Subcutaneous abdominal adipose tissue (tissue), 5 donors: ENCODE measurements at regions not wholly inside any gene's neighbourhood (a gene's known extent, or its start where the extent isn't known, plus 50 kb on each side); places are given as distances from the start of the nearest gene placed in this dataset.
"Not testable (repeated sequence)": the region's sequence is repeated elsewhere in the genome, so short reads cannot be mapped to it uniquely, and the experiment has no call there.

Experiments used
- H3K27ac ChIP-seq: one replicate; pipeline ENCODE4 v1.7.0; 2013; ENCODE audit warnings: low read depth, mild to moderate bottlenecking, inconsistent platforms, low read length, moderate library complexity
- H3K27me3 ChIP-seq, 5 donors: one replicate each; pipeline ENCODE4 v1.7.0; 2013; ENCODE audit warnings: low read length in 5 of 5, inconsistent platforms in 1 of 5; ENCODE audit not compliant: control insufficient read depth in 5 of 5, insufficient read depth in 4 of 5
- H3K36me3 ChIP-seq, 5 donors: one replicate each; pipeline ENCODE4 v1.7.0; 2013; ENCODE audit warnings: low read length in 5 of 5; ENCODE audit not compliant: control insufficient read depth in 5 of 5, insufficient read depth in 5 of 5
- H3K4me1 ChIP-seq, 5 donors: one replicate each; pipeline ENCODE4 v1.7.0; 2013; ENCODE audit warnings: low read length in 5 of 5, mild to moderate bottlenecking in 3 of 5, moderate library complexity in 1 of 5; ENCODE audit not compliant: control insufficient read depth in 5 of 5, insufficient read depth in 5 of 5
- H3K4me3 ChIP-seq, 5 donors: one replicate each; pipeline ENCODE4 v1.7.0; 2013; ENCODE audit warnings: low read length in 5 of 5, low read depth in 1 of 5
- H3K9ac ChIP-seq, 5 donors: one replicate each; pipeline ENCODE4 v1.7.0; 2013; ENCODE audit warnings: low read length in 5 of 5, mild to moderate bottlenecking in 4 of 5, moderate library complexity in 3 of 5
- H3K9me3 ChIP-seq, 5 donors: one replicate each; pipeline ENCODE4 v1.7.0; 2013; ENCODE audit warnings: low read length in 5 of 5; ENCODE audit not compliant: control insufficient read depth in 5 of 5
- donor health status: healthy.
- donor health status: healthy.
- donor health status: healthy.
- donor health status: healthy.
- donor health status: healthy.

GRCh38 chr17:53619025-53619424 lies 203.7 kb upstream of the KIF2B start:
- Histone ChIP-seq H3K27ac (no peak overlapping the region), H3K36me3 (no peaks in the 10 kb centered on the region), H3K27me3 (no peaks in the 10 kb centered on the region), H3K9ac (no peak overlapping the region), H3K9me3 (no peaks in the 10 kb centered on the region), H3K4me1 (no peaks in the 10 kb centered on the region), H3K4me3 (no peak overlapping the region)

- not testable (repeated sequence) for H3K36me3 ChIP-seq, H3K4me3 ChIP-seq, H3K9ac ChIP-seq, H3K9me3 ChIP-seq, H3K27me3 ChIP-seq, H3K27ac ChIP-seq, H3K4me1 ChIP-seq
These were observed 214.5 kb upstream of the KIF2B start for GRCh38 chr17:53608208-53608607.

DNA sequence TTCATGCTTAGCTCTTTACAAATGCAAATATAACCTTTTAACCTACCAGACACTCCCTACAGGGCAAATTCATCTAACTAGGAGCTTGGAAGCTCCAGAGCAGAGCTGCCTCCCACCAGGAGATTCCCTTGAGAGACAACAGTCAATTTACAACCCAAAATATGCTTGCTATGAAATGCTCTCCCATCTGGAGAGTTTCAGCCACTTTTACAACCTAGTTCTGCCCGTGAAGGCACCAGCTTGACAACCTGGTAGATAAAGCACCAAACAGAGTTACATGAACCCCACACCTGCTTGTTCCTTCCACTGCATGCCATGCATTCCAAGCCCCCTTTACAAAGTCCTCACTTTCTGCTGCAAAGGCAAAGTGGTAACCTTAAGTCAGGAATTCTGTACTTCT lies 215.3 kb upstream of the KIF2B start:
- H3K4me1 ChIP-seq: no peaks in the 10 kb centered on the region
- no peak overlapping the region for H3K27ac ChIP-seq
- H3K4me3 ChIP-seq: no peak overlapping the region
- H3K27me3 ChIP-seq: no peaks in the 10 kb centered on the region
- H3K36me3 ChIP-seq: no peaks in the 10 kb centered on the region
- peaks cover 0 to 2% (median 0%) of the 10 kb centered on the region in 5 donors for H3K9me3 ChIP-seq
- H3K9ac ChIP-seq: no peak overlapping the region

DNA sequence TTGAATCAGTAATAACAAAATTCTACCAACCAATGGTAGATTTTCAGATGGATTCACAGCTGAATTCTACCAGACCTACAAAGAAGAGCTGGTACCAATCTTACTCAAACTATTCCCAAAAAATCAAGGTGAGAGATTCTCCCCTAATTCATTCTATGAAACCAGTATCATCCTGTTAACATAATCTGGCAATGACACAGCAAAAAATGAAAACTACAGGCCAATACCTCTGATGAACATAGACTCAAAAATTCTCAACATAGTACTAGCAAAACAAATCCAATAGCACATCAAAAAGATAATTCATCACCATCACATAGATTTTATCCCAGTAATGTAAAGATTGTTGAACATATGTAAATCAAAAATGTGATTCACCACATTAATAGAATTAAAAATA lies 234.4 kb upstream of the KIF2B start:
- Histone ChIP-seq H3K36me3 (no peaks in the 10 kb centered on the region), H3K4me3 (no peak overlapping the region), H3K27ac (no peak overlapping the region)

GRCh38 chr17:53574038-53574437 lies 248.7 kb upstream of the KIF2B start:
- Histone ChIP-seq H3K4me1 (no peaks in the 10 kb centered on the region), H3K9ac (no peak overlapping the region), H3K4me3 (no peak overlapping the region), H3K27me3 (no peaks in the 10 kb centered on the region), H3K27ac (no peak overlapping the region), H3K36me3 (no peaks in the 10 kb centered on the region), H3K9me3 (no peaks in the 10 kb centered on the region)

More for the DNA sequence above, 234.4 kb upstream of the KIF2B start:
- Histone ChIP-seq H3K9me3 (no peaks in the 10 kb centered on the region), H3K9ac (no peak overlapping the region), H3K4me1 (no peaks in the 10 kb centered on the region), H3K27me3 (no peaks in the 10 kb centered on the region)

DNA sequence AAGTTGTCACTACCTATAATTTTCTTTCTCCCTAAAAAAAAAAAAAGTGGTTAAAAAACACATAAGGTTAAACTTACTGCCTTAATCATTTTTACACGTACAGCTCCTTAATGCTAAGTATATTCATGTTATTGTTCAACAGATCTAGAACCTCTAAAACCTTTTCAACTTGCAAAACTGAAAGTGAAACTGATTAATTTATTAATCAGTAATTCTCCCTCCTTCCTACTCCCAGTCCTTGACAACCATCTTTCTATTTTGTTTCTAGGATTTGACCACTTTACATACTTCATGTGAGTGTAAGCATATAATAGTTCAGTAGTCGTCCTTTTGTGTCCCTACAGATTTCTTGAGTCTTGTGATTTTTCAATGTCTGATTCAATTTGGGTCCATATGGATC lies 251.4 kb upstream of the KIF2B start:
- Histone ChIP-seq H3K9ac (no peak overlapping the region), H3K4me1 (no peaks in the 10 kb centered on the region), H3K4me3 (no peak overlapping the region), H3K36me3 (no peaks in the 10 kb centered on the region), H3K9me3 (no peaks in the 10 kb centered on the region), H3K27ac (no peak overlapping the region), H3K27me3 (no peaks in the 10 kb centered on the region)

DNA sequence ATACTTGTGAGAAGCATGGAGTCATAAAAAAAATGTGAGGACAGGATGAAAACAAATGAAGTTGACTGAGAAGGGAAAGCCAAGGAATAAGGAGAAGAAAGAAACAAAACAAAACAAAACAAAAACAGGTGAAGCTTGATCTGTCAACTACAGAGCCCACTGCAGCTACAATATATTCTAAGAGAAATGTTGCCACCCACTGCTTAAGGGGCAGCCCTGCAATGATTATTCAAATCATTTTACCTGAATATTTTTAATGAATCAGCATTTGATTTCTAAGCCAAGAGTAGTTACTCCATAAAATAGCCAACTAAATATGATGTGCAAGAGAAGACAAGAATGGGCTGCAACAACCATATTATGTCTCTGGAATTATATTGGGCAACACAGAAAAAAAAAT lies 252.0 kb upstream of the KIF2B start:
- Histone ChIP-seq H3K9ac (no peak overlapping the region), H3K27ac (no peak overlapping the region), H3K36me3 (no peaks in the 10 kb centered on the region), H3K4me3 (no peak overlapping the region), H3K27me3 (no peaks in the 10 kb centered on the region), H3K9me3 (no peaks in the 10 kb centered on the region), H3K4me1 (no peaks in the 10 kb centered on the region)

DNA sequence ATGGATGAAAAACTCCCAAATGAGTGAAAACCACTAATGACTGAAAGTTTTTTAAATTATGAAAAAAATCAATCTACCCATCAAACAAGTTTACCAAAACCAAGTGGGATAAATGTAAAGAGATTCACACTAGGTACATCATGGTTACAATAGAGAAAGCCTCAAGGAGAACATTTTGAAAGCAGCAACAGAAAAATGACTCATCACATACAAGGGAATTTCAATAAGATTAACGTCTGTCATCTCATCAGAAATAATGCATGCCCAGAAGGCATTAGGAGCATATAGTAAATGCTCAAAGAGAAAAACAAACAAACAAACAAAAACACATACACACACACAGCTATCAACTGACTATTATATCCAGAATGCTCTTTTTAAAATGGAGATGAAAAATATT lies 261.8 kb upstream of the KIF2B start:
- Histone ChIP-seq H3K27ac (no peak overlapping the region), H3K27me3 (no peaks in the 10 kb centered on the region), H3K4me1 (no peaks in the 10 kb centered on the region), H3K36me3 (no peaks in the 10 kb centered on the region), H3K9ac (no peak overlapping the region), H3K9me3 (peaks cover 0 to 3% (median 0%) of the 10 kb centered on the region in 5 donors), H3K4me3 (no peak overlapping the region)

DNA sequence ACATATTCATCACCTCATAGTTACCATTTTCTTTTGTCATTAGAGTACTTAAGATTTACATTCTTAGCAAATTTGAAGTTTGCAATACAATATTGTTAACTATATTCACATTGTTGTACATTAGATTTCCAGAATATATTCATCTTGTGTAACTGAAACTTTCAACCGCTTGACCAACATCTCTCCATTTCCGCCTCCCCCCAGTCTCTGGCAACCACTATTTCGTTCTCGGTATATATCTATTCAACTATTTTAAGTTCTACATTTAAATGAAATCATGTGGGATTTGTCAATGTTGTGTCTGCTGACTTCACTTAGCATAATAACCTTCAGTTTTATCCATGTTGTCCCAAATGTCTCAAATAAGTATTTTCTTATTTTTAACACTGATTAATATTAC lies 274.5 kb upstream of the KIF2B start:
- Histone ChIP-seq H3K4me3 (no peak overlapping the region), H3K27ac (no peak overlapping the region), H3K36me3 (no peaks in the 10 kb centered on the region), H3K9ac (no peak overlapping the region), H3K4me1 (no peaks in the 10 kb centered on the region), H3K9me3 (no peaks in the 10 kb centered on the region), H3K27me3 (no peaks in the 10 kb centered on the region)

- Histone ChIP-seq H3K27ac (no peak overlapping the region), H3K36me3 (no peaks in the 10 kb centered on the region), H3K4me1 (no peaks in the 10 kb centered on the region), H3K9ac (no peak overlapping the region), H3K4me3 (no peak overlapping the region), H3K27me3 (no peaks in the 10 kb centered on the region), H3K9me3 (no peaks in the 10 kb centered on the region)
These were observed 279.3 kb upstream of the KIF2B start for GRCh38 chr17:53543472-53543871.

DNA sequence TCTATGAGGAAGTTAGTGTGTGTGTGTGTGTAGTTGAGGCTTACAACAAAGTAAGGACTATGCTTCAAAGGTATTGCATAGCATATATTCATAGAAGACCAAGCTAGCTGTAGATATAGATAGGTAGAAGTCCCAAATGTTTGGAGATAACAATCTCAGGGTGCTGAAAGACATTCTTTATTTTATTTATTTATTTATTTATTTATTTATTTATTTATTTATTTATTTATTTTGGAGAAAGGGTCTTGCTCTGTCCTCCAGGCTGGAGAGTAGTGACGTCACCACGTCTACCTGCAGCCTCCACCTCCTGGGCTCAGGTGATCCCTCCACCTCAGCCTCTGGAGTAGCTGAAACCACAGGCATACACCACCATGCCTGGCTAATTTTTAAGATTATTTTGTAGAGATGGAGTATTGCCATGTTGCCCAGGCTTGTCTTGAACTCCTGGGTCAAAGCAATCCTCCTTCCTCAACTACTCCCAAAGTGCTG lies 284.6 kb upstream of the KIF2B start:
- H3K4me1 ChIP-seq: no peaks in the 10 kb centered on the region

More for the DNA sequence above, 284.6 kb upstream of the KIF2B start:
- Histone ChIP-seq H3K4me3 (no peak overlapping the region), H3K27ac (no peak overlapping the region), H3K9me3 (no peaks in the 10 kb centered on the region), H3K36me3 (no peaks in the 10 kb centered on the region), H3K27me3 (no peaks in the 10 kb centered on the region), H3K9ac (no peak overlapping the region)
